HT-29 (cell line): ENCODE measurements at regions not wholly inside any gene's neighbourhood (a gene's known extent, or its start where the extent isn't known, plus 50 kb on each side); places are given as distances from the start of the nearest gene placed in this dataset.

Experiments used
- DNase-seq: peaks from one replicate; pipeline ENCODE4 v3.0.0-alpha.2; 2015; ENCODE audit warnings: low spot score

DNA sequence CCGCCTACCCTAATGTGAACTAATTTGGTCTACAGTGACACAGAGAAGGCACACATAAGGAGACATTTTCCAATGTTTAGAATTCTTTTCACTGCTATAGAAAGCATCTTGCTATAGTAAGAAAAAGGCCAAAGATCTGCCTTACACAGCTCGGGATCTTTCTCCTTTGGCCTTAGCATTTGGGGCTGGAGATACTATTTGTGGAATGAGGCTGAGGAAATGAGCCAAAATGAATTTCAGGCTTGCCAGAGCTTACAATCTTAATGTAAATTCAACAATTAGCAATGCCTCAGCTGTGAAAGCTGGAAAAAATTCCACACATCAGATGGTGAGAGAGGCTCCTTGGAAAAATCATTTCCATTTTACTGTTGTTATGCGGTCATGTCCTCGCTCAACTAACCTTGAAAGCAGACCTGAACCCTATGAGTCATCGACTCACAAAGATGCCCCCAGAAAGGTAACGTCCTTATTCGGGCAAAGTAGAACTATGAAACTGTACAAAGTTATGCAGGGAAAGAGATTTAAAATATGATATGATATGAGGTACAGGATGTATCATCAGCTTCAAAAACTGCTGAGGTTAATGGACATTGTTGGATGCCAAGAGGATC lies 324.5 kb upstream of the NBEA start:
- no peak for DNase-seq

DNA sequence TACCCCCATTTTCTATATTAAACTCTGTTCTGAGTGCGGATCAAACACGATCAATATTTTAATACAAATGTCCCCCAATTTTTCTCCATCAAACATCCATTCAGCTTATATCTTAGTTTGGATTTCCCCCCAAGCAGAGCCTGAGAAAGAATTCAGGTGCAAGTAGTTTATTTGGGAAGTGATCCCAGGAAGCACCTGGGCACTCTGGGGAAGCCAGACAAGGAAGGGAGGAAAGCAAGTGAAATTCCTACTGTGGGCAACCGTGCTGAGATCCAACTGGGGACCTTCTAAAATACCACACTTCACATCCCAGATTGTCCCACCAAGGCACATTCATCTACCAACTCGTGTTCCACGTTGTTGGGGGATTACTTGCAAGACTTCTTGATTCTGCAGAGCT lies 323.4 kb upstream of the NBEA start:
- no peak for DNase-seq

DNA sequence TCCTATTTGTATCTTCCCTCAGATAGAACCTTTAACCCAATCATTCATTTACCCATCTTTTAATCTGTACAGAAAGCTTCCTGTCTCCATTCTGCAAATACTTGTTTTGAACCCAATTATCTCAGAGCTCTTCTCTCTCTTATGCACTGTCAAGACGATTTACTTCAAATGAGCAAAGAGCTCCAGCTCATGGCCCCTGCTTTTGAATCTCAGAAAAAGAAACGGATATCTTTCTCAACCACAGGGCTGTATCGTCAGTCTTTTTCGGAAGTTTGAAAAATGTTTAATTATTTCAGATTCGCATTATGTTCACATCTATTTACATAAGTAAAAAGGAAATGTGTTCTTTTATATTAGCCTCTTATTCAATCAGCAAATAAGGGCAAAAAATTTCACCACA lies 322.7 kb upstream of the NBEA start:
- no peak for DNase-seq

DNA sequence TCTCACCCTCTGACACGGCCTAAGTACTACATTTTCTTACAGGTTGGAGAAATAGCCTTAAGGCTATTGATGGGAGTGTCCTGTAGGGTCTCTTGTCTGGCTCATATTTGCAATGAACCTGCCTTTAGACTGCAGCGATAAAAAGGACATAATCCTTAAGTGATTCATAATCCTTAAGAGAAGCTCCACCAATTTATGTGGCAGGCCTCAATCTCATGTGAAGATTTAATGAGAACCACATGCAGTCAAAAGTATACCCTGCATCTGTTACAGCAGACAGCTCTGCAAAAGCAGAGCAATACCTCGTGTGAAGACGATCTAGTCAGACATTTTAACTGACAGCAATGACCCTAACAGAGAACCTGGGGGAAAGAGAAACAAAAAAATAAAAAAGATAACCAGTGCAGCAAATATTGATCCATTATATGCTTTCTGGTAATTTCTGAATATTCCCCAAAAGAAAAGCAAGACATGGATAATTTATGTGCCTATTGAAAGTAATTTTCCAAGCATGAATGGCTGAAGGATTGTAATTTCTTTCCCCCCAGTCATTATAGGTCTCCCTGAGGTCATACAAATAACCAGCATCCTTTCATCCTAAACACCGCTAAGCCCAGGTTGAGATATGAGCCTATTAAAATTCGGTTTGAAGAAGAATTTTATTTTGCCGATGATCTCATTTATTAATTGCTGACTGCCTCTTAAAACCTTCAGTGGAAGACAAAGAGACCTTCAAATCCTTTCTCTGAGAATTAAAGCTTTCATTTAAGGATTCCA lies 321.8 kb upstream of the NBEA start:
- no peak for DNase-seq

DNA sequence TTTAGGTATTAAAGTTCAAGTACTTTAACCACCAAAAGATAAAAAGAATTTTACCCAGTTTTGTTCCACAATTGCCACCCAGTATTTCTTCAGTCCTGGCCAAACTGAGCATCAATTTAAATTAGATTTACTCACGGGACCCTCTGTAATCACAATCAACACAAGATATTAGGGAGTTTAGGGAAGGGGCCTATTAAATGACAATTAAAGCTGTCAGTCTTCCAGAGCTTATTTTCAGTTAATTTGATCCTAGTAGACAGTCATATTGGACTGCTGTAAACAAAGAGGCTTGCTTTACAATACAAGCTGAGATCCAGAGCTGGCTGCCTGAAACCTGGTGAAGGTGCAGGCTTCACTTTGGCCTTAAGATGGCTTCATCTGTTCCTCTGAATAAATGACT lies 321.2 kb upstream of the NBEA start:
- DNase-seq: no peak

DNA sequence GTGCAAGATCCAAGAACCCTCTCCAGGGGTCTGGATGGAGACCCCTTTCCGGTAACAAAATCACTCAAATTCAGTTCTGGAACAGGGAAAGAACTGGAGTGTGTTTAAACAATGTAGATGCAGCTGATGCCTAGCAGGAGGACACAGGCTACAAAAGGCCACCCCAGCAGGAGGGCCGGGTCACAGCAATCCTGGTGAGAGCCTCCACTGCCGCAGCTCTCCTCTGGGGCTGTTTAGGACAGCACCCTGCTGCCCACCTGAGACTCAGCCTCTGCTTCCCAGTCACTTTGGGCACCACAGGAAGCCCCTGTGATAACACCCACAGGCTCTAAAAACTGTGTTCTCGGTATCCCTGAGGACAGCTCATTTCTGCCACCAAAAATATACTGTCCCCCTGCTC lies 318.7 kb upstream of the NBEA start:
- DNase-seq: no peak

DNA sequence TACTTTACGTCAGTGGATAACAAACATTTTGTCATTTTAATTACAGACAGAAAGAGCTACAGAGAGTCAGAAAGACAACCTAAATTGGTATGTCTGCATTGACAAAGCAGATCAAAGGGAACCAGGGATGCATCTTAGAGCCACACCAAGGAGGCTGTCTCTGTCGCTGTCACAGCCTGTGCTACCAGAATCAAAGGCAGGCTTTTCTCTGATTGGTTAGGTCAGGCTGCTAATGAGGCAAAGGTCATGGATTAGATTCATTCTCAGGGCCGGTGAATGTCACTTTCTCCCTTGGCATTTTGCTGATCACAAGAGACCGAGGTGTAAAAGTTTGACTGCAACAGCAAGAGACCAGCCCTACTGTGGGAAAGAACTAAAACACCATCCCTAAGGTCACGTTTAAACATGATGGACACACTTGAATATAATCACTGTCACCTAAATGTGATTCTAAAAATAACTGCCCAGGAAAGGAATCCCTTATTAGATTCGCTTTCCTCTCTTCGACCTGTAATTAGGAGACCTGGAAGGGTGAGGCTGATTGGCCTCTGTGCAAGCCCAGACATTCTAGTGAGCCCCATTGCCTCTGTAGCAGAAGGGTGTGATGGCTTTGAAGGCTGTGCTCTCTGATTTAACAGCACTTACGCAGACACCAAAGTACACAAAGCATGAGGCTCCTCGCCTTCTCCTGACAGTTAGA lies 314.4 kb upstream of the NBEA start:
- DNase-seq: peak; percentile 22

DNA sequence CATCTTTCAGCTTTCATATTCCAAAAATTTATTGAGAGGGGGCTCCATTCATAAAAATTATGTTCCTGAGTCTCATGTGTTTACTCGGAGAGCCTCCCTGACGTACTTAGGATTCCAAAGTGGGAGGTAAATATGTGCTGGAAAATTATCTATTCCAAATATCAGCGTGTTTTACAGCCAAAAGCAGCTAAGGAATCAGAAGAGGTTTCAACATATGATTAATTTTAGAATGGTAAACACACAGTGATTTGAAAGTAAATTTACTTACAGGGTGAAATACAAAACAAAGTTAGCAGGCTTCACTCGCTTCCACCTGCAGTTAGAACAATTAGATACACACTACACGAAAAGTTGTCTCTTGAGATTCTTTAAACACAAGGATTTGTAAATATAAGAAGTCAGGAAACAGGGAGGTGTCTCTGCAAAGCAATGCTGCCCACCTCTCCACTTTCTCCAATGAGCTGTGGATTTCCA lies 313.8 kb upstream of the NBEA start:
- DNase-seq: no peak

DNA sequence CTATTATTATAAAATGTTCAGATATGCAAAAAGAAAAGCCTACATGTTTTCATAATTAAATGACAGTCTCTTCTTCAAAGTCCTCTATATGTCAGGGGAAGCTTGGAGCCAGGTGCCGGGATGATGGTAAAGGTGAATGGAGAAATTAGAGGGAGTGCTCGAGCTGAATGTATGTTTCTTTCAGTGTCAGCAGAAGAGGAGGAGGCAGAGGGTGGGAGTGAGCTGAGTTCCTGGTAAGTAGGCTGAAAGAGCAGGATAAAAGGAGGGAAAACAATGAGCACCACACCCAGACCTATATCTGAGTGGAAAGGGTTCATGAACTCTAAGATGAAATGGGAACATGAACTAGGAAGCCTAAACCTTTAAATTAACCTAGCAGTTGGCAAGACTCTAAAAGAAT lies 307.6 kb upstream of the NBEA start:
- DNase-seq: no peak

DNA sequence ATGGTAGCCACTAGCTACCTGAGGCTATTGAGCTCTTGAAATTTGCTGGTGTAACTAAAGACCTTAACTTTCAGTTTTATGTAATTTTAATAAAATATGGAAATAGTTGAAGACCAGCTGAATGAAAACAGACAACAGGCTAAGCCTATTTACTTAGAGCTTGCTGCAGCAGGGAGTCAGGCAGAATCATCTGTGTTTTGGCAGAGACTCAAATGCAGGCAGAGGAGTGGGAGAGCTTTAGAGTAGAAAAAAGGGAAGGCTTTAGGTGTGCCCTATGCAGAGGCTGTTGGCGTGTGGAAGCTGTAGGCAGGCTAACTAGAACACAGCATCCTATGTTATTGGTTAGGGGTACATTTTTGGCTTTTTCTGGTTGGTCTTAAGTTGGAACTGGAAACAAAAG lies 304.9 kb upstream of the NBEA start:
- no peak for DNase-seq

DNA sequence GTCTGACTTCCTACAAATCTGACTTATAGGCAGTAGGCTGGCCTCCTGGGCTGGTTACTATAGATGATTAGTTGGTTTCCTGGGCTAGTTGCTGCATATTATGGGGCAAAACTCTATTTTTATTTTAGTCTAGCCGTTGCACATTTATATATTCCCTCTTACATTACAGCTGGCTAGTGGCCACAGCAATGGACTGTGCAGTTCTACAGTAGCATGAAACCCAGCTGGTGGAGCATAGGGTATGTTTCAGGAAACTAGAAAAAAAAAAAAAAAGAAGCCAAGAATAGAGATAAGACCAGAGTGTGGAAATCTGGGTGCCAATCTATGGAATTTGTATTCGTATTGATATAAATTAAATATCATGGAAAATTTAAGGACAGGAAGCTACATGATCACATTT lies 304.4 kb upstream of the NBEA start:
- DNase-seq: no peak

DNA sequence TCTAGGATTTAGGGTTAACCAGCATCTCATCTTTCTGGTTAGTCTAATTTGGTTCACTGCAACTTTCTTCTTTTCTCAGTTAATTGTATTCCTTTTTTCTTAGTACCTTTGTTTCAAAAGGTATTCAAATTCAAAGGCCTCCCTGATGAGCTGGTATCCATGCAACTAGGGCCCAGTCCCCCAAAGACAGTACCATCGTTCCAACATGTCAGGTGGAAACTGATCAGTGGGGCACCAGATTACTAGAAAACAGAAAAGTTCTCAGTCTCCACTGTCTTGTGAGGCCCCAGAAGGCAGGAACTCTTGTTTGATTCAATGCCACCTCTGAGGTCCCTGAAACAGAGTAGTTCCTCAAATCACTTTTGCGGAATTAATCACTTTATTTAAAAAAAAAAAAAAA lies 303.2 kb upstream of the NBEA start:
- DNase-seq: no peak

DNA sequence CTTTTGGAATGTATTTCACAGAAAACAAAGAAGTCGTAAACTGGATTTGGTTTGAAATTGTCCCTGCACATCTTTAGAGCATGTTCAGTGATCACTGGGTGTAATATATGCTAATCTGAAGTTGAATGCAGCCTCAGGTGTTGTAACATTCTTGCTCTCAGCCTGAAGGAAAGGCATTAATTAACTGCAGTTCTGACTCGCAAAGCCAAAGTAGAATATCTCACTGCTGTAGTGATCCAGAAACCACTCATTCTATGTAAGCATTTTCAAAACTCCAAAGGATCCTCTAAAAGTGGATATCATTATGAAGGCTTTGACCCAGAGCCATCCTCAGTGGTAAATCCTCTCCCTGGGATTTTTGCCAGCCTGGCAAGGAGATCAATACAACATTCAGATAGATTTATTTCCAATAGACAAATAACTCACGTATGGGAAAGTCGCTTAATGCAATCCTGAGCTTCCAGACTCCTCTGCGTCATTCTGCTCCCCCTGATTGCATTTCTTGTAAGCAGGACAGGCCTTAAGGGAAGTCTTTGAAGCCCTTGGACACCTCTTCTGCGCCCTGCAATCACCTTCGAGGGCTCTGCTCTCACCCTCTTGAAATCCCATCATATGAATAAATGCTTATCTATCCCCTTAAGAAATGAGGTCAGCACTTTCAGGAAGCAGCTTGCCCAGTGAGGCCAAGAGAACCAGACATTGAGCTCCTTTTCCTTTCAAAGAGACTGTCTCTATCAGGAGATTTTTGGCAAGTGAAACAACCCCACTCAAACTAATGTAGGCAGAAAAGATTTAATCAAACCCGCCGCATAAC lies 301.7 kb upstream of the NBEA start:
- no peak for DNase-seq

DNA sequence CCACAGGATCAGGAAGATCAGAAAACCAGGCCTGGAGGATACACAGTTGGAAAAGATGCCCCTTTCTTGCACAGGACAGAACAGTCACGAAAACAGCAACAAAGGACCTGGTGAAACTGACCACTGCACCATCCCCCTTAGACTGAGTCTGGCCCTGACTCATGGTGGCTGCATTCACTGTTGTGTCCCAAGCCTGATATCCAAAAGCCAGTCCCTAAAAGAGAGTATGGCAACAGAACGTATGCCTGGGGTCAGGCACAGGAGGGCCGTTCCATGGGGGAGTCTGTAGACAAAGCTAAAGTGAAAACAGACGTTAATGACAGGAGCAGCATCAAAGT lies 301.1 kb upstream of the NBEA start:
- no peak for DNase-seq

DNA sequence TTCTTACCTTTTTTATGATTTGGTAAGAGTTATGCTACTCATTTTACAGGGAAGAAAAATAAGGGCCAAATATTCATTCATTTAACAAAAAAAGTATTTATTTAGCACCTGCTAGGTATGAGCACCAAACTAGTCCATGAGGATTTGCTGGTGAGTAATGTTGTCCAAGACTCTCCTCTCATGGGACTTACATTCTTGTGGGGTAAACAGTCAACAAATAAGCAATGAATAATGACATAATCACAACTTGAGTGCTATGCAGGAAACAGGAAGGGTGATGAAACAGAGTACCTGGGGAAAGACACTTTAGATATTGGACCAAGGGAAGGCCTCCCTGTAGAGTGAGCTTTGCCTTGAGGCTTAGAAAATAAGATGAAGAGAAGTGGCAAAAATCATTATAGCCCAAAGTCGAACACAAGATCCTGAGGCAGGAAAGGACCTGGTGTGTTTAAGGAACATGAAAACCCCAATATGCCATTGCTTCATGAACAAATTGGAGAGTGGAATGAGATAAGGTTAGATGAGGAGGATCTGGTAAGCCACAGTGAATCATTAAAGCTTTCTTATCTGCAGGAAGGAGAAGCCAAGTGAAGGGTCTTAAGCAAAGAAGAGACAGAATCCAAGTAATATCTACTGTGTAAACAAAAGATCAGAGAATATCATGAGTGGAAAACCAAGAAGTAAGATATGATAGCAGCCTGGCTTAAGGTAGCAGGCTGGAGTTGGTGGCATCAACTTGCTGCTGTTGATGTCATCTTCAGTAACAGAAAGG lies 294.5 kb upstream of the NBEA start:
- DNase-seq: no peak

DNA sequence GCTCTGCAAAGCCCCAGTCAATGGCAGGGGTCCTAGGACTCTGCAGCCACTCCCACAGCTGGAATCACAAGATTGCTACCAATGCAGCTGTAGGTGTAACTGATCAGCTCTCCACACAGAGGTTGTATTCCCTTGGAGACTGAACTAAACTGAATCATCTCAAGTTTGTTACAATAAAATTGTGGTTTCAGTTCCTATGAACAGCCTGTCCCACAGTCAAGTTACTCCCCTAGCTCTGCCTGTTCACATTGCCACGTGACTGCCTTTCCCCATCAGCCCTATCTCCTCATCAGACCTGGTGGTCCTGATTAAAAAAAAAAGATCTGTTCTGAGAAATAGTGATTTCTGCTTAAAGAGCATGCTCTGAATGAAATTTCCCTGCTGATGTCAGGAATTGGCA lies 287.9 kb upstream of the NBEA start:
- DNase-seq: no peak

DNA sequence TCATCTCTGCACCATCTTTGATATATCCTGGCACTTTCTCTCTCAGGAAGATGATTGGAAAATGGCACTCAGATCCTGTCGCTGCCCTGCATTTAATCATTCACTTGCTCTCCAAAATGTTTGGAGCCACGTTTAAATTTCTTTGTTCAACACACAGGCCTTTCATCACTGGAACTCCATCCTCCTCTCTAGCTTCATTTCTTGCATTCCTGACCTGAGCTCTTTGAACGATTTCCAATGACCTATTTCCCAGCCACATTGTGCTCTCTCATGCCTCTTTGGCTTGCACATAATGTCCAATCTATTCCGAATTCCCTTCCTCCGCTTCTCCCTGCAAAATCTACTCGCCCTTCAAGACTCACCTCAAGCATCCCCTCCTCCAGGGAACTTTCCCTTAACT lies 287.4 kb upstream of the NBEA start:
- DNase-seq: no peak

DNA sequence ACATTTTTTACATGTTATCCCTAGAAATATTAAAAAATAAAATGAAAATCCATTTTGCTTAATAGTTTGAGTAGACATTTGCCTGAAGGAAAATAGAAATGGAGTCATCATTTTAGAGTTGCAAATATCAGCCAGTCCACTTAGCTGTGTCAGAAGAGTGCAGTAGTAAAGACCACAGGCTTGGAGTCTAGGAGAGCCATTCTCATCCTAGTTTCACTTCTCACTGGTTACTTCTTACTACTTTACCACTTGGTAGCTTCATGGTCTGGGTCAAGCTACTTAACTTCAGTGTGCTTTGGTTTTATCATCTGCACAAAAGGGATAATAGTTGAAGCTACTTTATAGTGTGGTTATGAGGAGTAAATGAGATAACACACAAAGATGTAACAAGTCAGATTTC lies 286.5 kb upstream of the NBEA start:
- DNase-seq: no peak

DNA sequence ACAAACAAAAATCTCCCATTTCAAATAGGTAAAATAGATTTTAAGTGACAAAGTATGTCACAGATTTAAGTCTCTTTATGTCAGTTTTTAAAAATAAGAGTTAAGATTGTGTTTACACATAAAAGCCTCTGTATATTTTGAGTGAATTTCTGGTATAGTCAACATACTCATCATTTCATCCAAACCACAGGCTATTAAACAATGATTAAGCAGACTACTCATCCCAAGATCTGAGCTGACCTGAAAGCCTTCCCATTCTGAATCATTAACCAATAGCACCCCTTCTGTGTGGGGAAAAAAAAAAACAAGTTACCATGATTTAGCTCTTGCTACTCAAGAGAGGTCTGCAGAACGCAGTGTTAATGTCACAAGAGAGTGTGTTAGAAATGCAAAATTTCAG lies 284.4 kb upstream of the NBEA start:
- no peak for DNase-seq

DNA sequence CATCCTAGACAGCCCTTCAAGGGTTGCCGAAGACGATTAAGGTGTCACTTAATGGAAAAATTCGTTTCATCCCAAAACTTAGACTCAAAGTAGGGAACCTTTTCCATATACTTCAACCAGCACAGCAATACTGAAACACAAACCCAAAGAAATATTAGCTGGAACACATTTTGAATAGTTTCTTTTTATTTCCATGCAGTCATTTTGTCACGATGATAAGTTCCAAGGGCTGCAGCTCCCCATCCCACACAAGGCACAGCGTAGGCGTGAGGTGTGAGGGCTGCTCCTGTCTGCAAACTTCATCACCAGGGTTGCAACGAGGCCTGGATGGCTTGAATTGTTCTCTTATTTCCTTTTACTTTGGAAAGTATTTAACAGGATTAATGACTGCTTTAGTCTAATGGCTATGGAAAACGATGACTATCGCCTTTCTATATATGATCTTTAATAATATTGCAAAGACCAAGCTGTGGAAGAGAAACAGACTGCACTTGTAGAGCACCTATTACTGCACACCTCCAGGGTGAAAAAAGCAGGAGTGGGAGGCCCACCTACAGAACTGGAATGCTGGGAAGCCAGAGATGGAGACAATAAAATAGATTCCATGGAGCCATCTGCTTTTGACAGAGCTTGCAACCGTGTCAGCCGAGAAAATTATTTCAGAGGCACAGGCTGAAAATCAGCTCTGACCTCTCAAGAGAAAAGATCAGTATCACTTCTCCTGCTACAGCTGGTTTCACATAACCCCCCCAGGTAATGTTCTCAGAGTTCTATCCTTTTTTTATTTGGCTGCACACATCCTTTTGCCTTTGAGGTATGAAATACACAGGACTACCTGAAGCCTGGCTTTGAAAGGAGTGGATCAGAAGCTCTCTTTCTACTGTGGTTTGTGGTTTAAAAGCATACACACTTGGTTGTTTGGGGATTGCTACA lies 274.5 kb upstream of the NBEA start:
- no peak for DNase-seq
